A673 (cell line): ENCODE measurements at regions not wholly inside any gene's neighbourhood (a gene's known extent, or its start where the extent isn't known, plus 50 kb on each side); places are given as distances from the start of the nearest gene placed in this dataset.
A peak's percentile ranks its signal among the peaks of the same experiment; 100 is the strongest.

ENCODE experiments used
- BruUV-seq: library from RNA; stranded (reverse); fragments of 400-500 nt; replicated peaks from 2 replicates; lab custom pipeline; 2021; lab: Mats Ljungman, UMichigan
- CTCF ChIA-PET: fragments of 300-600 bp; sonication (Branson Sonifier 250); formaldehyde crosslinking; loops from one replicate; lab custom pipeline; 2022; ENCODE audit warnings: antibody characterized with exemption; lab: Charles Lee
- POLR2A ChIA-PET: fragments of 300-600 bp; sonication (Branson Sonifier 250); formaldehyde crosslinking; loops from one replicate; lab custom pipeline; 2022; ENCODE audit warnings: antibody characterized with exemption; ENCODE audit not compliant: low non-redundant PET; lab: Charles Lee
- DNase-seq: peaks from one replicate; pipeline ENCODE4 v3.0.0-alpha.2; 2015; ENCODE audit warnings: low spot score
- H3K27ac ChIP-seq: fragments of 200-600 bp; sonication (generic); 2 replicates; pipeline ENCODE4 v1.5.1; 2016; ENCODE audit warnings: mixed run types, low read depth, mild to moderate bottlenecking, mixed read lengths, antibody characterized with exemption, low read length; ENCODE audit not compliant: poor library complexity, severe bottlenecking
- H3K27me3 ChIP-seq: fragments of 200-600 bp; sonication (generic); replicated peaks from 2 replicates; pipeline ENCODE4 v1.6.1; 2017; ENCODE audit warnings: mixed run types, low read depth, mild to moderate bottlenecking, mixed read lengths, antibody characterized with exemption, low read length; ENCODE audit not compliant: insufficient read depth, poor library complexity
- H3K36me3 ChIP-seq: fragments of 200-600 bp; sonication (generic); 2 replicates; pipeline ENCODE4 v1.6.1; 2016; ENCODE audit warnings: mixed run types, mild to moderate bottlenecking, mixed read lengths, antibody characterized with exemption, low read length; ENCODE audit not compliant: insufficient read depth, poor library complexity, severe bottlenecking
- H3K4me1 ChIP-seq: fragments of 200-600 bp; sonication (generic); 2 replicates; pipeline ENCODE4 v1.6.1; 2017; ENCODE audit warnings: mixed run types, mild to moderate bottlenecking, mixed read lengths, antibody characterized with exemption, low read length; ENCODE audit not compliant: insufficient read depth, poor library complexity, severe bottlenecking
- H3K4me3 ChIP-seq: fragments of 200-600 bp; sonication (generic); 2 replicates; pipeline ENCODE4 v1.5.1; 2016; ENCODE audit warnings: low read depth, mixed run types, mild to moderate bottlenecking, mixed read lengths, low read length; ENCODE audit not compliant: poor library complexity, severe bottlenecking
- H3K9me3 ChIP-seq: fragments of 200-600 bp; sonication (generic); 2 replicates; pipeline ENCODE4 v1.6.1; 2016; ENCODE audit warnings: mixed run types, low read depth, mild to moderate bottlenecking, mixed read lengths, antibody characterized with exemption, low read length; ENCODE audit not compliant: poor library complexity, severe bottlenecking
- CTCF ChIP-seq: fragments of 300-800, 200-600 bp; sonication (generic); conservative IDR thresholded peaks from 2 replicates; pipeline ENCODE4 v1.5.1; 2017; ENCODE audit warnings: low read depth, mild to moderate bottlenecking, antibody characterized with exemption, low read length, moderate library complexity, mixed read lengths
- EZH2 ChIP-seq: fragments of 200-600 bp; sonication (generic); IDR thresholded peaks from 2 replicates; pipeline ENCODE4 v1.6.1; 2017; ENCODE audit warnings: borderline replicate concordance, low read depth, mild to moderate bottlenecking, mixed read lengths, antibody characterized with exemption, low read length; ENCODE audit not compliant: poor library complexity, severe bottlenecking
- intact Hi-C: fragments of 100-400 bp; cut with micrococcal nuclease; formaldehyde crosslinking; loops from one replicate; pipeline ENCODE4 v1.10.0; 2022; ENCODE audit not compliant: unreplicated experiment

DNA sequence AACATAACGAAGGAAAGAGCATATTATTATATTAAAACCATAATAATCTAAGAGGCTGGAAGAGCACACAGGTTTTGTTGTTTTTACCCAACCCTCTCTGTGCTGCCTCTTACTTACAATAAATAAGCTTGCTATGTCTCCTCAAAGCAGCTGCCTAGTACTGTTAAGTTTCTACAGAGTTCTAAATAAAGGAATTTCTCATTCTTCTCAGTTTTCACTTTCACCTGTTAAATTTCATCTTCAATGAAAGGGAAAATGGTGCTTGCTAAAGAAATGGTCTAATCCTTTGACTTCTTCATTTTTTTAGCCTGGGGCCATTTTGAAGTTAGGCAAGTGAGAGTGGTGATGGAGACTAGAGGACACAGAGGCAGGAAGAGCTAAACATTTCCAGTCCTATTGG, 396.1 kb downstream of the MAN2A1 start:
- H3K27me3 ChIP-seq = no peaks in the 10 kb centered on the region
- H3K4me3 ChIP-seq = no peak overlapping the region
- BruUV-seq = no TSS peak
- H3K27ac ChIP-seq = no peak overlapping the region
- CTCF ChIA-PET = no interaction called here
- H3K9me3 ChIP-seq = no peaks in the 10 kb centered on the region
- H3K36me3 ChIP-seq = no peaks in the 10 kb centered on the region
- intact Hi-C loops = no loop called here
- POLR2A ChIA-PET = no interaction called here
- no peak for DNase-seq
- TF ChIP-seq CTCF = no peak
- TF ChIP-seq EZH2 = no peak
- H3K4me1 ChIP-seq = no peaks in the 10 kb centered on the region

DNA sequence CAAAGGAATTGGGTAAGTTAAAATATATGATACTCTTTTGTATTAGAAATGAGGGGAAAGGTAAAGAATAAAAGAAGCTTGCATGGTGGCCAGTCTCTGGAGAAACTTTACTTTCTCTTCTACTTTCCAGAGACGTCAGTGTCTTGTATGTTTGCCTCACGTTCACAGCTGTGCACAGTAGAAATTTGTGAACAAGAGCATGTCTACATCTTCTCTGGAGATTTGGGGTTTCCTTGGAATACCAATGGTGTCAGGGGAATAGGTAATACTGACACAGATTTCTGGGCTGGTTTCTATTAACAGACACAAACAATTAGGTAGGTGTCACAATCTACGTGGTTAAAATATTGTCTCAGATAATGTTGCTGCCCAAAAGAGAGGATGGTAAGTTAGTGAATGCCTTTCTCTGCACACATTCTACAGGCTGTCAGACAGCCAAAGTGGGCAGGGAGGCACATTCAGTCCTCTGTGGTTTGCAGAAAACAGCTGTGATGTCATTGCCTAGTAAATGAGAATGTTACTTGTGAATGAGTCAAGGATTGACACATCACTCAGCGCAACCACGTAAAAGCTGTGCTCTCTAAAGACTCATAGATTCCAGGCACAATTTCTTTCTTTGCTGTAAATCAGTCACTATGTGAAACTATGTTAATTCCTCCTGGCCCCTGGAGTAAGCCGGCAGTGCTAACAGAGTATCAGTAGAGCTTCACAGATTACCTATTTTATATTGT, 397.1 kb downstream of the MAN2A1 start:
- CTCF ChIA-PET = no interaction called here
- Histone ChIP-seq H3K36me3 (no peaks in the 10 kb centered on the region), H3K27me3 (no peaks in the 10 kb centered on the region), H3K9me3 (no peaks in the 10 kb centered on the region), H3K27ac (no peak overlapping the region), H3K4me3 (no peak overlapping the region), H3K4me1 (no peaks in the 10 kb centered on the region)
- BruUV-seq = no TSS peak
- POLR2A ChIA-PET = no interaction called here
- peak; percentile 29 for DNase-seq
- TF ChIP-seq EZH2 (no peak), CTCF (no peak)
- intact Hi-C loops = no loop called here

DNA sequence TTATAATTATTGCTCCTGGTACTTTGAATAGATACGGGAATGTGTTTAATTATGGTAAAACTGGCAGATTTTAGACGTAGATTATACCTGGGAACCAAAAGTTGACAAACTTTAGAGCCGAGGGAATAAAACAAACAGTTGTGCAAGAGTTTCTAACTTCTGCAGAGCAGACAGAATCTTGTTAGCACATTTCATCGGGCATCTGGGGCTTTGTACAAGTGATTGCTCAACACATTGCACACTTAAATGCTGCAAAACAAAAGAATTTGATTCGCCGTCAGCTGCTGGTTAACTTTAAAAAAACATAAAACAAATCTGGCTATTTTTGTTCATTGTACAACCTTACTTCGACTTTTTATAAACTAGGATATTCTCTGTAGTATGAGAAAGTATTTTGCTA, 398.1 kb downstream of the MAN2A1 start:
- Histone ChIP-seq H3K4me1 (no peaks in the 10 kb centered on the region), H3K27me3 (no peaks in the 10 kb centered on the region), H3K36me3 (no peaks in the 10 kb centered on the region), H3K27ac (no peak overlapping the region), H3K4me3 (no peak overlapping the region), H3K9me3 (no peaks in the 10 kb centered on the region)
- POLR2A ChIA-PET = no interaction called here
- no TSS peak for BruUV-seq
- TF ChIP-seq CTCF (no peak), EZH2 (no peak)
- CTCF ChIA-PET = no interaction called here
- intact Hi-C loops = no loop called here
- DNase-seq = peak; percentile 5
